ENCODE measurements at regions not wholly inside any gene's neighbourhood (a gene's known extent, or its start where the extent isn't known, plus 50 kb on each side); places are given as distances from the start of the nearest gene placed in this dataset.

DNA sequence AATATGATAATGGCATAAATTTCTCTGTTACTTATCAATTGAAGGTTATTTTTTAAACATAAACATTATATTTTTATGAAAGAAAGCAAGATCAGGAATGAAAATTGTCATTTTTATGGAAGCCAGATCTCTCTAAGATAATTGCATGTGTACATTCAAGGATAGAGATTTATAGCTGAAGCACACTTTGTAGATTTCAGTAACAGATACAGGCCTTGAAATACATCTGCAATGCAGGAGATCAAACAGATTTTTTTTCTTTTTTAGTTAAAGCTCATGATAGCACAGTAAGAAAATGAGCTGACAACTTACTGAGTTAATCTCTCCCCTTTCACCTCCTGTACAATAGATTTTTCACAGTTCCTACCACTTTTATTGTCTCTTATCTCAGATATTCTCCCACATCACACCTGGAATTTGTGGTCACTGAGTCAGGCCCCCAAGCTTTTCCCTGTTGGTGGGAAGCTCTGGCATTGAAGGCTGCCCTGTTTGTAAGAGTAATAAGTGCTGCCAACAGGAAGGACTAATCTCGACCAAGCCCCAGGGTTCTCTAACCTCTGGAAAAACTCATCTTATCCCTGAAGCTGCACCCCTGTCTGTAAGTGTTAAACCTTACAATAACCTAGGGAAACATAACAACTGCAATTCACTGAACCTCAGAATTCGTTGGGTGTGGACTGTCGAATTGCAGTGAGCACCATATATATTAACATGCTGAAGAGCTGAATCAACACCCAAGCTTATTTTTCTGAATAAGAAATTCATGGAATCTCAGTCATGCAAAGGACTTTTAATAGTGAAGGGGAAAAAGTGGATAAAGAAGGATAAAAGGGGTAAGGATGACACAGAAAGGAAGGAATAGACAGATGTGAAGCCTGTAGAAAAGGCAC, 599.0 kb downstream of the LMO4 start:
- Histone ChIP-seq H3K27me3 (ENCODE audit: insufficient read depth in 3 of 3, low read length in 2 of 3) (no peaks in the 10 kb centered on the region), H3K9me3 (peaks cover 11% of the 10 kb centered on the region), H3K4me1 (no peaks in the 10 kb centered on the region), H3K4me3 (no peak overlapping the region), H3K27ac (no peak overlapping the region), H3K36me3 (ENCODE audit: insufficient read depth in 1 of 2, low read depth in 1 of 2) (no peaks in the 10 kb centered on the region)
- no peak for ATAC-seq
- TF ChIP-seq, protein P1, sequence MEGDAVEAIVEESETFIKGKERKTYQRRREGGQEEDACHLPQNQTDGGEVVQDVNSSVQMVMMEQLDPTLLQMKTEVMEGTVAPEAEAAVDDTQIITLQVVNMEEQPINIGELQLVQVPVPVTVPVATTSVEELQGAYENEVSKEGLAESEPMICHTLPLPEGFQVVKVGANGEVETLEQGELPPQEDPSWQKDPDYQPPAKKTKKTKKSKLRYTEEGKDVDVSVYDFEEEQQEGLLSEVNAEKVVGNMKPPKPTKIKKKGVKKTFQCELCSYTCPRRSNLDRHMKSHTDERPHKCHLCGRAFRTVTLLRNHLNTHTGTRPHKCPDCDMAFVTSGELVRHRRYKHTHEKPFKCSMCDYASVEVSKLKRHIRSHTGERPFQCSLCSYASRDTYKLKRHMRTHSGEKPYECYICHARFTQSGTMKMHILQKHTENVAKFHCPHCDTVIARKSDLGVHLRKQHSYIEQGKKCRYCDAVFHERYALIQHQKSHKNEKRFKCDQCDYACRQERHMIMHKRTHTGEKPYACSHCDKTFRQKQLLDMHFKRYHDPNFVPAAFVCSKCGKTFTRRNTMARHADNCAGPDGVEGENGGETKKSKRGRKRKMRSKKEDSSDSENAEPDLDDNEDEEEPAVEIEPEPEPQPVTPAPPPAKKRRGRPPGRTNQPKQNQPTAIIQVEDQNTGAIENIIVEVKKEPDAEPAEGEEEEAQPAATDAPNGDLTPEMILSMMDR (IDR thresholded peaks at IDR 0.05) = no peak
- intact Hi-C loops (cut with DNase I) = no loop called here
- WGBS, 3 donors = 60 to 67% (median 67%) methylated on average over 3 of the region's 3 CpGs
- DNase-seq = no peak

DNA sequence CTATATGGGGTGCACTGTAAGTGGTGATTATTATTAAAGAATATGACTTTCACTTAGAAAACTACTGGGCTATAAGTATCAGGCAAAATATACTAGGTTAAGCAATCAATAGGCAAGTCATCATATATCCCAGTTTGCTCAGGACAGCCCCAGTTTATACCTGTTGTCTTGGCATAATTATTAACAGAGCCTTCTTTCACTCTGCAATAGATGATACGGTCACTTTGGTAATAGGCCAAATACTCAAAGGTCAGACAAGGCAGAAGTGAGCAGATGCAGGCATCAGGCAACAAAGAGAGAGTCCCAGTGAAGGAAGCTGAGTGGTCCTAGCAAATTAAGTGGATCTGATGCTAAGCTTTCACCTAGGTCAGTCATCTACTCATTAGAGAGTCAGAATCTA, 599.9 kb downstream of the LMO4 start:
- no peak for DNase-seq
- TF ChIP-seq, protein P1 (IDR thresholded peaks at IDR 0.05) = no peak
- intact Hi-C loops (cut with DNase I) = no loop called here
- Histone ChIP-seq H3K9me3 (peaks cover 11% of the 10 kb centered on the region), H3K4me1 (no peaks in the 10 kb centered on the region), H3K27ac (no peak overlapping the region), H3K4me3 (no peak overlapping the region), H3K27me3 (ENCODE audit: insufficient read depth in 3 of 3, low read length in 2 of 3) (no peaks in the 10 kb centered on the region), H3K36me3 (ENCODE audit: insufficient read depth in 1 of 2, low read depth in 1 of 2) (no peaks in the 10 kb centered on the region)
- ATAC-seq = no peak
- WGBS, 3 donors = 12 to 28% (median 20%) methylated on average over 1 of the region's 1 CpG

DNA sequence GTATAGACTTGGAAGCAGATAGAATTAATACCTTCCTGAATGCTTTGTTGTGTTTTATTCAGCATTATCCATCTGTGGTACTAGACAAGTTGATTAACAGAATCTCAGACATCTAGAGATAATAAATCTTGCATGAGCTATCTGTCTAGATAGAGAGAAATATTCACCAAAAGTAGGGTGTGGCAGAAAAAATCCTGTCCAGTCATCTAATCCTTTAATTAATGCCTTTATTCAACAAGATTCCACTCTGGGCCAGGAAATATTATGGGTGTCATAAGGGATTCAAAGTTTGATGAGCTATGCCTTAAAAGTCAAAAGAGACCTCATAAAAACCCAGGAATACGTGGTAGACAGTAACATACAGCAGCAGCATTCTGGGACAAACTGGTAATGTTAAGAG, 601.2 kb downstream of the LMO4 start:
- TF ChIP-seq, protein P1 (IDR thresholded peaks at IDR 0.05) = no peak
- H3K27ac ChIP-seq = no peak overlapping the region
- no peak for DNase-seq
- no peak overlapping the region for H3K4me3 ChIP-seq
- H3K27me3 ChIP-seq (ENCODE audit: insufficient read depth in 3 of 3, low read length in 2 of 3) = no peaks in the 10 kb centered on the region
- H3K9me3 ChIP-seq = peaks cover 11% of the 10 kb centered on the region
- no peaks in the 10 kb centered on the region for H3K4me1 ChIP-seq
- H3K36me3 ChIP-seq (ENCODE audit: insufficient read depth in 1 of 2, low read depth in 1 of 2) = no peaks in the 10 kb centered on the region
- ATAC-seq = no peak
- intact Hi-C loops (cut with DNase I) = no loop called here
- 67 to 84% (median 69%) methylated on average over 1 of the region's 1 CpG for WGBS, 3 donors

DNA sequence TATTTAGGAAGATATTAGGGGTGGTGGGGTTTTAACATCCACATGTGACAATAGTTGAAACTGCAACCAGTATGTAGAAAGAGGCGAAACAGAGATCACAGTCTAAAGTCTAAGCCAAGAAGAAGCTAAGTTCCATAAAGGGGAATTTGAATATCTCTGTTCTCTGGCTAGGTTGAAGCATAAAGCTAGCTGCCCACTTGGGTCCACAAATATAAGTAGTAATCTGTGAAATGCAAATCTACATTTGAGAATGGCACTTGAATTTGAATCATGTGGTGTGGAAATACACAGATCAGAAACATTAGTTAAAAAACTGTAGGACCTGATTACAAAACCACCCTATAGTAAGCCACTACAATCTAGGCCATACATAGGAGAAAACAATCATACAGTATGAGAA, 602.1 kb downstream of the LMO4 start:
- DNase-seq = no peak
- TF ChIP-seq, protein P1 (IDR thresholded peaks at IDR 0.05) = no peak
- Histone ChIP-seq H3K4me3 (no peak overlapping the region), H3K9me3 (peaks cover 11% of the 10 kb centered on the region), H3K4me1 (no peaks in the 10 kb centered on the region), H3K36me3 (ENCODE audit: insufficient read depth in 1 of 2, low read depth in 1 of 2) (no peaks in the 10 kb centered on the region), H3K27ac (no peak overlapping the region), H3K27me3 (ENCODE audit: insufficient read depth in 3 of 3, low read length in 2 of 3) (no peaks in the 10 kb centered on the region)
- 52 to 97% (median 96%) methylated on average over 1 of the region's 1 CpG for WGBS, 3 donors
- ATAC-seq = no peak
- intact Hi-C loops (cut with DNase I) = no loop called here

DNA sequence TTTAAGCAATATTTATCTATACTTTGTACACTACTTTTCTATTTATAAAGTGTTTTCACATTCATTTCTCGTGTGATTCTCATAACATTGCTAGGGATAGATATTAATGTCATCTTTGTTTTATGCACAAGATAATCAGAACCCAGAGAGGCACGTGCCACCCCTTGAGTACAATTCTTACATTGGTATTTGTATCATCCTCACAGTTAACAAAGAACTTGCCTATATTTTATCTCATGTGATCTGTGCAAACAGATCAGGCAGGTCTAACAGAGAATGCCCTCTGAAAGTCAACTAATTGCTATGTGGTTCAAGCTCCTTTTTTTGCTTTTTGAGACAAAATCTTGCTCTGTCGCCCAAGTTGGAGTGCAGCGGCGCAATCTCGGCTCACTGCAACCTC, 604.5 kb downstream of the LMO4 start:
- ATAC-seq (no peak), DNase-seq (no peak)
- Histone ChIP-seq H3K4me3 (no peak overlapping the region), H3K27me3 (ENCODE audit: insufficient read depth in 3 of 3, low read length in 2 of 3) (no peaks in the 10 kb centered on the region), H3K36me3 (ENCODE audit: insufficient read depth in 1 of 2, low read depth in 1 of 2) (no peaks in the 10 kb centered on the region), H3K4me1 (no peaks in the 10 kb centered on the region), H3K9me3 (peaks cover 11% of the 10 kb centered on the region), H3K27ac (no peak overlapping the region)
- WGBS, 3 donors = 90 to 92% (median 90%) methylated on average over 6 of the region's 6 CpGs
- intact Hi-C loops (cut with DNase I) = no loop called here
- TF ChIP-seq, protein P1 (IDR thresholded peaks at IDR 0.05) = no peak
